Left ventricle myocardium inferior (tissue), 1 donor: ENCODE measurements at regions not wholly inside any gene's neighbourhood (a gene's known extent, or its start where the extent isn't known, plus 50 kb on each side); places are given as distances from the start of the nearest gene placed in this dataset.

Source experiments
- DNase-seq: peaks from one replicate; pipeline ENCODE4 v3.0.0-alpha.2; 2020
- H3K27ac ChIP-seq: fragments of 200-600 bp; replicated peaks from 2 replicates; pipeline ENCODE4 v1.8.0; 2021
- H3K27me3 ChIP-seq: fragments of 200-600 bp; 2 replicates; pipeline ENCODE4 v1.8.0; 2021; ENCODE audit warnings: low read depth
- H3K36me3 ChIP-seq: fragments of 200-600 bp; 2 replicates; pipeline ENCODE4 v1.8.0; 2021
- H3K4me1 ChIP-seq: fragments of 200-600 bp; 2 replicates; pipeline ENCODE4 v1.8.0; 2021
- H3K4me3 ChIP-seq: fragments of 200-600 bp; 2 replicates; pipeline ENCODE4 v1.8.0; 2021; ENCODE audit warnings: mild to moderate bottlenecking, moderate library complexity
- H3K9me3 ChIP-seq: fragments of 200-600 bp; replicated peaks from 2 replicates; pipeline ENCODE4 v1.8.0; 2021
- intact Hi-C: fragments of 100-400 bp; cut with micrococcal nuclease; formaldehyde crosslinking; loops from one replicate; pipeline ENCODE4 v1.11.0; 2022
- TF ChIP-seq, protein P1 (sequence below): fragments of 200-600 bp; IDR thresholded peaks from 2 replicates; pipeline ENCODE4 v1.8.0; 2021; ENCODE audit warnings: antibody characterized with exemption, mild to moderate bottlenecking, borderline replicate concordance
- donor health status: DM: no; HTN: yes; CAD: no; lungs with severe emphysema.

DNA sequence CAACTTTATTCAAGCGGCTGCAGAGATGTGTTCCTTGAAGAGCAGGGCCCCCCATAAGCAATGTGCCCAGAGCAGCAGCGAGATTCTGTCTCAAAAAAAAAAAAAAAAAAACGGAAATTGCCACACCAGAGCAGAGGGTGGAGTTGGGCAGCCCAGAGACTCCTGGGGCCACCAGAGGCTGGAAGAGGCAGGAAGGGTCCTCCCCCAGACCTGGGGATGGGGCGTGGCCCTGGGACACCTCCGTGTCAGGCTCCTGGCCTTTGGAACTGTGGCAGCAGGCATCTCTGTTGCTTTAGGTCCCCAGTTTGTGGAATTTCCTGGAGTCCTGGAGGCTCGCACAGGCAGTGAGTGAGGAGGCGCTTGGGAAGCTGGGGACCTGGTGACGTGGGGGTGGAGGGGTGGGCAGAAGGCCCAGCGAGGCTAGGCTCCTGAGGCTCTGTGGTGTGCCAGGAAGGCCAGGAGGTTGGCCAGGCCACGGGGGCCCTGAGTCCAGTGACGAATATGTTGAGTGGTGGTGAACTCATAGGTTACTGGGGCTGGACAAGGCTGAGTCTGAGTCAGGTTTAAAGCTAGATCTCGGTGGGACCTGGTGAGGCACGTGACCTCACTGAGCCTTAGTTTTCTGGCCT lies 735.6 kb downstream of the BRD1 start:
- intact Hi-C loops: no loop called here
- TF ChIP-seq, protein P1, sequence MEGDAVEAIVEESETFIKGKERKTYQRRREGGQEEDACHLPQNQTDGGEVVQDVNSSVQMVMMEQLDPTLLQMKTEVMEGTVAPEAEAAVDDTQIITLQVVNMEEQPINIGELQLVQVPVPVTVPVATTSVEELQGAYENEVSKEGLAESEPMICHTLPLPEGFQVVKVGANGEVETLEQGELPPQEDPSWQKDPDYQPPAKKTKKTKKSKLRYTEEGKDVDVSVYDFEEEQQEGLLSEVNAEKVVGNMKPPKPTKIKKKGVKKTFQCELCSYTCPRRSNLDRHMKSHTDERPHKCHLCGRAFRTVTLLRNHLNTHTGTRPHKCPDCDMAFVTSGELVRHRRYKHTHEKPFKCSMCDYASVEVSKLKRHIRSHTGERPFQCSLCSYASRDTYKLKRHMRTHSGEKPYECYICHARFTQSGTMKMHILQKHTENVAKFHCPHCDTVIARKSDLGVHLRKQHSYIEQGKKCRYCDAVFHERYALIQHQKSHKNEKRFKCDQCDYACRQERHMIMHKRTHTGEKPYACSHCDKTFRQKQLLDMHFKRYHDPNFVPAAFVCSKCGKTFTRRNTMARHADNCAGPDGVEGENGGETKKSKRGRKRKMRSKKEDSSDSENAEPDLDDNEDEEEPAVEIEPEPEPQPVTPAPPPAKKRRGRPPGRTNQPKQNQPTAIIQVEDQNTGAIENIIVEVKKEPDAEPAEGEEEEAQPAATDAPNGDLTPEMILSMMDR: no peak

DNA sequence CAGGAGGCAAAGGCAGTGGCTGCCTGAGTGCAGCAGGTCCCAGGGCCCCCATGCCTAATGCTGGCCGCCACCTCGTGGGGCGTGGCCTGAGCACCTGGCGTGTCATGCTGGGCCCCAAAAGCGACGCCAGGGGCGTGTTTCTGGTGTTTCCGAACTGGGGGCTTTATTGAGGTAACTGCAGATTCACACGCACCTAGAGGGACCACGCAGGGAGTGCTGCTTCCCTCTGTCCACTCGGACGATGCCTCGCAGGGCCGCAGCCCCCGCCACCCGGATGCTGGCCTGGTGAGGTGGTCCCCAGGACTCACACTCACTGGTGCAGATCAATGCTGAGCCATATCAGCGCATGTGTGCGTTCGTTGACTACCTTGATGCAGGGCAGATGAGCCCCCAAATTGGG lies 736.2 kb downstream of the BRD1 start:
- H3K4me3 ChIP-seq: no peak overlapping the region
- H3K27me3 ChIP-seq: peaks cover 92% of the 10 kb centered on the region
- intact Hi-C loops: no loop called here
- TF ChIP-seq, protein P1: no peak
- no peaks in the 10 kb centered on the region for H3K36me3 ChIP-seq
- no peaks in the 10 kb centered on the region for H3K9me3 ChIP-seq
- DNase-seq: no peak
- no peak overlapping the region for H3K27ac ChIP-seq
- no peaks in the 10 kb centered on the region for H3K4me1 ChIP-seq

More for the DNA sequence above, 735.6 kb downstream of the BRD1 start:
- no peak overlapping the region for H3K27ac ChIP-seq
- no peaks in the 10 kb centered on the region for H3K4me1 ChIP-seq
- H3K27me3 ChIP-seq: peaks cover 86% of the 10 kb centered on the region
- H3K4me3 ChIP-seq: no peak overlapping the region
- no peaks in the 10 kb centered on the region for H3K36me3 ChIP-seq
- DNase-seq: no peak
- no peaks in the 10 kb centered on the region for H3K9me3 ChIP-seq

DNA sequence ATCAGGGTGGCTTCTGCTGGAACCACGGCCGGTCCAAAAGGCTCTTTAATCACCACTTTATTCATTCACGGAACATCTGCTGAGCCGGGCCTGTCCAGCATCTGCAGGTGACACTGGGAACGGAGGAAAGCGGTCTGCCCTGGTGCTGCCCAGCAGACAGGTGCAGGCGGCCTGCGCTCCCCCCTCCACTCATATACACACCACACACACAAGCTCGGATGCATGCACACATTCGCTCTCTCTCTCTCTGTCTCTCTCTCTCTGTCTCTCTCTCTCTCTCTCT lies 736.9 kb downstream of the BRD1 start:
- TF ChIP-seq, protein P1: no peak
- DNase-seq: no peak
- H3K9me3 ChIP-seq: no peaks in the 10 kb centered on the region
- H3K27me3 ChIP-seq: peaks cover 97% of the 10 kb centered on the region
- no peaks in the 10 kb centered on the region for H3K4me1 ChIP-seq
- no peaks in the 10 kb centered on the region for H3K36me3 ChIP-seq
- H3K4me3 ChIP-seq: no peak overlapping the region
- H3K27ac ChIP-seq: no peak overlapping the region
- intact Hi-C loops: no loop called here

DNA sequence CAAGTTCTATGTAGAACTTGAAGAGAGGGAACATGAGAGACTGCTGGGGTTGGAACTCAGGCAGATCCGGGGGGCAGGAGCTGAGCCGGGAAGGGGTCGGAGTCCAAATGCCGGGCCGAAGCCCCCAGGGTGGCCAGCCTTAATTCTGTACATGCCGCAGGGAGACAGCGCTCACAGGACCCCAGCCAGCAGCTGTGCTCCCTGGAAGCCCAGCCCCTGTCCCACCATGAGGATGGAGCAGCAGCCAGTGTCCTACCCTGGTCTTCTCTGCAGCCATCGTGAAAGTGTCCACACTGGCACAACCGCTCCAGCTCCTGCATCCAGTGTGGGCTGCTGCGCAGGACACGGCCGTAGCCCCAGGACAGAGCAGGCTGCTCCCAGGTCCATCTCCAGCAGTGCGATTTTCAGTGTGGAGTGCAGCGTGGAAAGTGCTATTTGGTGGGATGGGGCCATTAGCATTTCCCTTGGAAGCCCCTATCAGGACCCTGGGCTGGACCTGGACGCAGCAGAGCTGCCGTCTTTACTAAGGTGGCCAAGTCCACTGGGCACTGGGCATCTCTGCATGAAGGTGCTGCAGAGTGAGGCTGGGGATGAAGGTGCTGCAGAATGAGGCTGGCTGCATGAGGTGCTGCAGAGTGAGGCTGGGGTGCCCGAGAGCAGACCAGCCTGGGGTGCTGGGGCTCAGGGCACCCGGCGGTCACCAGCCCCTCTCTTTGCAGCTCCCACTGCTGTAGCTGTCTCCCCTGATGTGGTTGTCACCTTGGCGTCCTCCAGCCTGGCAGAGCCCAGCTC lies 737.4 kb downstream of the BRD1 start:
- H3K9me3 ChIP-seq: no peaks in the 10 kb centered on the region
- peaks cover 97% of the 10 kb centered on the region for H3K27me3 ChIP-seq
- intact Hi-C loops: no loop called here
- H3K4me1 ChIP-seq: no peaks in the 10 kb centered on the region
- no peaks in the 10 kb centered on the region for H3K36me3 ChIP-seq
- no peak overlapping the region for H3K27ac ChIP-seq
- TF ChIP-seq, protein P1: no peak
- DNase-seq: no peak
- H3K4me3 ChIP-seq: no peak overlapping the region

DNA sequence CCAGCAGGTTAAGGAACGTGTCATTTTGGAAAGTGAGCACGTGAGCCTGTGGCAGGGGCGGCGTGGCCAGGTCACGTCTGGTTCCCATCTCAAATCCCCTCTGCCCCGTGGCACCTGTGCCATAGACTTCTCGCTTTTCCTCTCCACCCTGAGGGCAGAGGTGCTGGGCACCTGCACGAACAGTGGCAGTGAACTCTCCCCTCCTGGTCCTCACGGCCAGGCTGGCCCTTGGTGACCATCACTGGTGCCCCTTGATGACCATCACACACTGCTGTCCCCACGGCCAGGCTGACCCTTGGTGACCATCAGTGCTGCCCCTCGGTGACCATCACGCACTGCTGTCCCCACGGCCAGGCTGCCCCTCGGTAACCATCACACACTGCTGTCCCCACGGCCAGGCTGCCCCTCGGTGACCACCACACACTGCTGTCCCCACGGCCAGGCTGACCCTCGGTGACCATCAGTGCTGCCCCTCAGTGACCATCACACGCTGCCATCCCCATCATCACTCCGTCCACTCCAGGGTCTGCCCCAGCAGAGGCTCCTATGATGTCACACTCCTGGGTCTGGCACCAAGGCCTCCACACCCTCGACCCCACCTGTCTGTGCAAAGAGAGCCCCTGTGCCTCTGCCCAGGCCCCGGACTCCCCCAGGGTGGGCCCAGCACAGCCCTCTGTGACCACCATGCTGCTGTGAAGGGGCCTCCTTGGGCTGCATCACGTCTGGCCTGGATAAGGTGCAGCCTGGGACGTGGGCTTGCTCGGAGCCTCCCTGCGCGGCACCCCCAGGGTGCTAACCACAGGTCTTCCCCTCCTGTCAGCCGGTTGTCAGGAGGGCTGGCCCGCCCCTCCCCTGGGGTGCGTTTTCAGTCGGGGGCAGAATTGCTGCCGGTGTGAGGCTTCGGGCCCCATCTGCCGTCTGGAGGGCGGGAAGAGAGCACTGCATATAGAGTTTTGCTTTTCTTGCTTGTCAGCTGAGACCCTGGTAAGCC lies 738.6 kb downstream of the BRD1 start:
- Histone ChIP-seq H3K9me3 (no peaks in the 10 kb centered on the region), H3K27me3 (peaks cover 97% of the 10 kb centered on the region)
- no peak for DNase-seq

More for the DNA sequence above, 738.6 kb downstream of the BRD1 start:
- H3K36me3 ChIP-seq: no peaks in the 10 kb centered on the region
- TF ChIP-seq, protein P1: no peak
- intact Hi-C loops: no loop called here
- no peaks in the 10 kb centered on the region for H3K4me1 ChIP-seq
- H3K4me3 ChIP-seq: no peak overlapping the region
- H3K27ac ChIP-seq: no peak overlapping the region
